ENCODE measurements at regions not wholly inside any gene's neighbourhood (a gene's known extent, or its start where the extent isn't known, plus 50 kb on each side); places are given as distances from the start of the nearest gene placed in this dataset.

GRCh38 chr5:88545338-88545737, 276.7 kb upstream of the TMEM161B start:
- H3K9ac ChIP-seq (ENCODE audit: low read length): no peak overlapping the region
- Mint-ChIP-seq H3K9me3 (ENCODE audit: unreplicated experiment) (no peaks in the 10 kb centered on the region), H3K4me3 (ENCODE audit: unreplicated experiment) (no peak overlapping the region), H3K36me3 (ENCODE audit: low read depth, unreplicated experiment) (no peaks in the 10 kb centered on the region), H3K4me1 (ENCODE audit: low read depth, unreplicated experiment) (no peaks in the 10 kb centered on the region), H3K27me3 (ENCODE audit: low read depth, unreplicated experiment) (peaks cover 9% of the 10 kb centered on the region), H3K27ac (ENCODE audit: unreplicated experiment) (no peak overlapping the region)
- H3K27ac ChIP-seq (ENCODE audit: low read depth, low read length): no peak overlapping the region
- no peaks in the 10 kb centered on the region for H3K79me2 ChIP-seq (ENCODE audit: insufficient read depth, low read length)
- H3K36me3 ChIP-seq (ENCODE audit: insufficient read depth, low read length): no peaks in the 10 kb centered on the region
- H3K9me3 ChIP-seq (ENCODE audit: insufficient read depth, low read depth, low read length): no peaks in the 10 kb centered on the region
- H3K4me2 ChIP-seq (ENCODE audit: low read length): no peak overlapping the region
- H4K20me1 ChIP-seq (ENCODE audit: insufficient read depth, low read length): no peaks in the 10 kb centered on the region
- DNase-seq (ENCODE audit: low read depth): no peak
- no peaks in the 10 kb centered on the region for H3K27me3 ChIP-seq (ENCODE audit: insufficient read depth, low read length)
- peaks cover 2% of the 10 kb centered on the region for H3K4me1 ChIP-seq (ENCODE audit: insufficient read depth, low read length)
- H3K4me3 ChIP-seq (ENCODE audit: insufficient read depth, low read depth, low read length): no peak overlapping the region
- TF ChIP-seq CTCF (IDR thresholded peaks at IDR 0.05; ENCODE audit: insufficient read depth, low read depth, low read length) (no peak), EZH2 (IDR thresholded peaks at IDR 0.05; ENCODE audit: insufficient read depth, low read length) (no peak)
- no peak for FAIRE-seq
- H2AFZ ChIP-seq (ENCODE audit: low read depth, low read length): no peak overlapping the region

GRCh38 chr5:88544671-88545070, 276.0 kb upstream of the TMEM161B start:
- H3K36me3 ChIP-seq (ENCODE audit: insufficient read depth, low read length): no peaks in the 10 kb centered on the region
- H3K9me3 Mint-ChIP-seq (ENCODE audit: unreplicated experiment): no peaks in the 10 kb centered on the region
- DNase-seq (ENCODE audit: low read depth): peak; percentile 2
- H3K4me1 ChIP-seq (ENCODE audit: insufficient read depth, low read length): peaks cover 6% of the 10 kb centered on the region
- TF ChIP-seq CTCF (IDR thresholded peaks at IDR 0.05; ENCODE audit: insufficient read depth, low read depth, low read length): no peak
- TF ChIP-seq EZH2 (IDR thresholded peaks at IDR 0.05; ENCODE audit: insufficient read depth, low read length): no peak
- no peak overlapping the region for H3K9ac ChIP-seq (ENCODE audit: low read length)
- peaks cover 12% of the 10 kb centered on the region for H3K27me3 Mint-ChIP-seq (ENCODE audit: low read depth, unreplicated experiment)
- peak overlapping the region; percentile 9 for H3K4me2 ChIP-seq (ENCODE audit: low read length)
- H3K4me1 Mint-ChIP-seq (ENCODE audit: low read depth, unreplicated experiment): no peaks in the 10 kb centered on the region
- H3K79me2 ChIP-seq (ENCODE audit: insufficient read depth, low read length): no peaks in the 10 kb centered on the region
- no peak overlapping the region for H3K4me3 ChIP-seq (ENCODE audit: insufficient read depth, low read depth, low read length)
- no peaks in the 10 kb centered on the region for H3K9me3 ChIP-seq (ENCODE audit: insufficient read depth, low read depth, low read length)
- no peak overlapping the region for H3K27ac ChIP-seq (ENCODE audit: low read depth, low read length)
- no peaks in the 10 kb centered on the region for H4K20me1 ChIP-seq (ENCODE audit: insufficient read depth, low read length)
- no peak overlapping the region for H3K4me3 Mint-ChIP-seq (ENCODE audit: unreplicated experiment)
- H2AFZ ChIP-seq (ENCODE audit: low read depth, low read length): no peak overlapping the region
- H3K27me3 ChIP-seq (ENCODE audit: insufficient read depth, low read length): no peaks in the 10 kb centered on the region
- H3K27ac Mint-ChIP-seq (ENCODE audit: unreplicated experiment): no peak overlapping the region
- no peaks in the 10 kb centered on the region for H3K36me3 Mint-ChIP-seq (ENCODE audit: low read depth, unreplicated experiment)
- no peak for FAIRE-seq

DNA sequence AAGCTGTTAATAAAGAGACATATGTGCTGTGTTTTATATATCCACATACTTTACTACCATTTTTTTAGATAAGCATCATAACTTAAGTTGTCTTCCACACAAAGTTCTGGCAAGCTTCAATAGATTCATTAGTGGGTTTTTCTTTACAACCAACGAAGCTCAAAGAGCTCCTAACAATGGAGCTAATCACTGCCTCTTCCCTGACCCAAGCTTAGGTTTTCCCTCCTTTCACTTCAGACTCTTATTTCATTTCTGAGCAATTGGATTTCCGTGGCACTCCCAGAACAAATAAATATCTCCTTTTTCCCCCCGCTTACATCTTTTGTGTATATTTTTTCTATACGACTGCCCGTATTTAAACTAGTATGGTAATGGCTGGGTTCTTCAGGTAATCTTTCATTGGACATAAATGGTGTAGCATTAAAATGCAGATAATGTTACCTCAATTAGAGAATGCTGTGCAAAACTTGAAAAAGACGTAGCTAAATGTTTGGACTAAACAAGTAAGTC, 275.5 kb upstream of the TMEM161B start:
- no peak overlapping the region for H3K9ac ChIP-seq (ENCODE audit: low read length)
- peak overlapping the region; percentile 9 for H3K4me2 ChIP-seq (ENCODE audit: low read length)
- no peaks in the 10 kb centered on the region for H3K27me3 ChIP-seq (ENCODE audit: insufficient read depth, low read length)
- H3K36me3 ChIP-seq (ENCODE audit: insufficient read depth, low read length): no peaks in the 10 kb centered on the region
- Mint-ChIP-seq H3K27me3 (ENCODE audit: low read depth, unreplicated experiment) (peaks cover 12% of the 10 kb centered on the region), H3K9me3 (ENCODE audit: unreplicated experiment) (no peaks in the 10 kb centered on the region), H3K27ac (ENCODE audit: unreplicated experiment) (no peak overlapping the region), H3K4me1 (ENCODE audit: low read depth, unreplicated experiment) (no peaks in the 10 kb centered on the region), H3K4me3 (ENCODE audit: unreplicated experiment) (no peak overlapping the region), H3K36me3 (ENCODE audit: low read depth, unreplicated experiment) (no peaks in the 10 kb centered on the region)
- no peaks in the 10 kb centered on the region for H3K9me3 ChIP-seq (ENCODE audit: insufficient read depth, low read depth, low read length)
- H2AFZ ChIP-seq (ENCODE audit: low read depth, low read length): no peak overlapping the region
- no peak overlapping the region for H3K4me3 ChIP-seq (ENCODE audit: insufficient read depth, low read depth, low read length)
- H3K4me1 ChIP-seq (ENCODE audit: insufficient read depth, low read length): peaks cover 6% of the 10 kb centered on the region
- no peak overlapping the region for H3K27ac ChIP-seq (ENCODE audit: low read depth, low read length)
- no peak for DNase-seq (ENCODE audit: low read depth)
- TF ChIP-seq EZH2 (IDR thresholded peaks at IDR 0.05; ENCODE audit: insufficient read depth, low read length) (no peak), CTCF (IDR thresholded peaks at IDR 0.05; ENCODE audit: insufficient read depth, low read depth, low read length) (no peak)
- no peaks in the 10 kb centered on the region for H4K20me1 ChIP-seq (ENCODE audit: insufficient read depth, low read length)
- FAIRE-seq: no peak
- no peaks in the 10 kb centered on the region for H3K79me2 ChIP-seq (ENCODE audit: insufficient read depth, low read length)
